ENCODE measurements at regions not wholly inside any gene's neighbourhood (a gene's known extent, or its start where the extent isn't known, plus 50 kb on each side); places are given as distances from the start of the nearest gene placed in this dataset.

DNA sequence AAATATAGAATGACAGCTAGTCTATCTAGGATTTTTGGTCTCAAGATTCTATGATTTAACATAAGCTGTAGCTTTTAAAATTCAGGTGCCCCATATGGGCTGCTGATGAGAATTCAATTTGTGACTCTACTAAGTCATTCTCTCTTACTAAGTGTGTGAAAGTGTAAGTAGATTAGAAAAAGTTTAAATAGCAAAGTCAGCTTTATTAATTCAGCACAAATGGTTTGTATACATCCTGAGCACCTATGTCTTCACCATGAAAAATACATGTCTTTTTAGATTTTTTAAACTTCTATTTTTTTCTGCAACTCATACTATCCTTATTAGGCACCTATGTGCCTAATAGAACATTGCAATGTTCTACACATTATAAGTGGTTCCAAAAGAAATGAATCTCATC lies 157.1 kb downstream of the METTL4 start:
- TF ChIP-seq, protein P1, sequence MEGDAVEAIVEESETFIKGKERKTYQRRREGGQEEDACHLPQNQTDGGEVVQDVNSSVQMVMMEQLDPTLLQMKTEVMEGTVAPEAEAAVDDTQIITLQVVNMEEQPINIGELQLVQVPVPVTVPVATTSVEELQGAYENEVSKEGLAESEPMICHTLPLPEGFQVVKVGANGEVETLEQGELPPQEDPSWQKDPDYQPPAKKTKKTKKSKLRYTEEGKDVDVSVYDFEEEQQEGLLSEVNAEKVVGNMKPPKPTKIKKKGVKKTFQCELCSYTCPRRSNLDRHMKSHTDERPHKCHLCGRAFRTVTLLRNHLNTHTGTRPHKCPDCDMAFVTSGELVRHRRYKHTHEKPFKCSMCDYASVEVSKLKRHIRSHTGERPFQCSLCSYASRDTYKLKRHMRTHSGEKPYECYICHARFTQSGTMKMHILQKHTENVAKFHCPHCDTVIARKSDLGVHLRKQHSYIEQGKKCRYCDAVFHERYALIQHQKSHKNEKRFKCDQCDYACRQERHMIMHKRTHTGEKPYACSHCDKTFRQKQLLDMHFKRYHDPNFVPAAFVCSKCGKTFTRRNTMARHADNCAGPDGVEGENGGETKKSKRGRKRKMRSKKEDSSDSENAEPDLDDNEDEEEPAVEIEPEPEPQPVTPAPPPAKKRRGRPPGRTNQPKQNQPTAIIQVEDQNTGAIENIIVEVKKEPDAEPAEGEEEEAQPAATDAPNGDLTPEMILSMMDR (IDR thresholded peaks at IDR 0.05 in 2 of 3, conservative IDR thresholded peaks at IDR 0.05 in 1 of 3; ENCODE audit: borderline replicate concordance in 1 of 3, insufficient read depth in 1 of 3, low read depth in 2 of 3, low read length in 2 of 3), result no peak
- TF ChIP-seq JUND (IDR thresholded peaks at IDR 0.05) (no peak), POLR2A (IDR thresholded peaks at IDR 0.05; ENCODE audit: borderline replicate concordance, extremely low read depth, insufficient read depth, insufficient read length) (no peak), POLR2AphosphoS5 (IDR thresholded peaks at IDR 0.05; ENCODE audit: low read depth, low read length) (no peak), RAD21 (IDR thresholded peaks at IDR 0.05; ENCODE audit: low read depth) (no peak), ELF1 (IDR thresholded peaks at IDR 0.05; ENCODE audit: borderline replicate concordance, low read depth) (no peak), CEBPB (IDR thresholded peaks at IDR 0.05; ENCODE audit: low read depth) (no peak), ZFX (IDR thresholded peaks at IDR 0.05) (no peak), SP1 (IDR thresholded peaks at IDR 0.05; ENCODE audit: low read depth) (no peak), SIN3A (IDR thresholded peaks at IDR 0.05; ENCODE audit: low read depth) (no peak), EZH2phosphoT487 (IDR thresholded peaks at IDR 0.05; ENCODE audit: borderline replicate concordance) (no peak), ZBTB33 (IDR thresholded peaks at IDR 0.05; ENCODE audit: extremely low read depth, insufficient replicate concordance, low read length) (no peak), ATF3 (IDR thresholded peaks at IDR 0.05) (no peak)
- TF ChIP-seq, protein P2, sequence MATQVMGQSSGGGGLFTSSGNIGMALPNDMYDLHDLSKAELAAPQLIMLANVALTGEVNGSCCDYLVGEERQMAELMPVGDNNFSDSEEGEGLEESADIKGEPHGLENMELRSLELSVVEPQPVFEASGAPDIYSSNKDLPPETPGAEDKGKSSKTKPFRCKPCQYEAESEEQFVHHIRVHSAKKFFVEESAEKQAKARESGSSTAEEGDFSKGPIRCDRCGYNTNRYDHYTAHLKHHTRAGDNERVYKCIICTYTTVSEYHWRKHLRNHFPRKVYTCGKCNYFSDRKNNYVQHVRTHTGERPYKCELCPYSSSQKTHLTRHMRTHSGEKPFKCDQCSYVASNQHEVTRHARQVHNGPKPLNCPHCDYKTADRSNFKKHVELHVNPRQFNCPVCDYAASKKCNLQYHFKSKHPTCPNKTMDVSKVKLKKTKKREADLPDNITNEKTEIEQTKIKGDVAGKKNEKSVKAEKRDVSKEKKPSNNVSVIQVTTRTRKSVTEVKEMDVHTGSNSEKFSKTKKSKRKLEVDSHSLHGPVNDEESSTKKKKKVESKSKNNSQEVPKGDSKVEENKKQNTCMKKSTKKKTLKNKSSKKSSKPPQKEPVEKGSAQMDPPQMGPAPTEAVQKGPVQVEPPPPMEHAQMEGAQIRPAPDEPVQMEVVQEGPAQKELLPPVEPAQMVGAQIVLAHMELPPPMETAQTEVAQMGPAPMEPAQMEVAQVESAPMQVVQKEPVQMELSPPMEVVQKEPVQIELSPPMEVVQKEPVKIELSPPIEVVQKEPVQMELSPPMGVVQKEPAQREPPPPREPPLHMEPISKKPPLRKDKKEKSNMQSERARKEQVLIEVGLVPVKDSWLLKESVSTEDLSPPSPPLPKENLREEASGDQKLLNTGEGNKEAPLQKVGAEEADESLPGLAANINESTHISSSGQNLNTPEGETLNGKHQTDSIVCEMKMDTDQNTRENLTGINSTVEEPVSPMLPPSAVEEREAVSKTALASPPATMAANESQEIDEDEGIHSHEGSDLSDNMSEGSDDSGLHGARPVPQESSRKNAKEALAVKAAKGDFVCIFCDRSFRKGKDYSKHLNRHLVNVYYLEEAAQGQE (IDR thresholded peaks at IDR 0.05; ENCODE audit: low read depth), result no peak
